ENCODE measurements at regions not wholly inside any gene's neighbourhood (a gene's known extent, or its start where the extent isn't known, plus 50 kb on each side); places are given as distances from the start of the nearest gene placed in this dataset.

GRCh38 chr10:42979181-42979580, 97.7 kb upstream of the RET start:
- Mint-ChIP-seq H3K36me3 (ENCODE audit: low read depth, unreplicated experiment) (no peaks in the 10 kb centered on the region), H3K4me1 (ENCODE audit: unreplicated experiment) (no peaks in the 10 kb centered on the region), H3K9me3 (ENCODE audit: unreplicated experiment) (no peaks in the 10 kb centered on the region), H3K27ac (ENCODE audit: unreplicated experiment) (no peak overlapping the region), H3K27me3 (ENCODE audit: unreplicated experiment) (peaks cover 8% of the 10 kb centered on the region), H3K4me3 (ENCODE audit: unreplicated experiment) (no peak overlapping the region)
- DNase-seq (ENCODE audit: low spot score) = no peak
- no peak for TF ChIP-seq CTCF (IDR thresholded peaks at IDR 0.05; ENCODE audit: unreplicated experiment)

- Mint-ChIP-seq H3K4me1 (ENCODE audit: unreplicated experiment) (no peaks in the 10 kb centered on the region), H3K9me3 (ENCODE audit: unreplicated experiment) (no peaks in the 10 kb centered on the region), H3K27ac (ENCODE audit: unreplicated experiment) (no peak overlapping the region)
Measured at GRCh38 chr10:42979721-42980467, 97.0 kb upstream of the RET start.

GRCh38 chr10:42980553-42981357, 96.1 kb upstream of the RET start:
- Mint-ChIP-seq H3K4me3 (ENCODE audit: unreplicated experiment) (no peak overlapping the region), H3K9me3 (ENCODE audit: unreplicated experiment) (no peaks in the 10 kb centered on the region), H3K4me1 (ENCODE audit: unreplicated experiment) (no peaks in the 10 kb centered on the region), H3K27ac (ENCODE audit: unreplicated experiment) (no peak overlapping the region), H3K36me3 (ENCODE audit: low read depth, unreplicated experiment) (no peaks in the 10 kb centered on the region), H3K27me3 (ENCODE audit: unreplicated experiment) (peaks cover 9% of the 10 kb centered on the region)
- no peak for DNase-seq (ENCODE audit: low spot score)
- no peak for TF ChIP-seq CTCF (IDR thresholded peaks at IDR 0.05; ENCODE audit: unreplicated experiment)

More at GRCh38 chr10:42979721-42980467, 97.0 kb upstream of the RET start:
- Mint-ChIP-seq H3K36me3 (ENCODE audit: low read depth, unreplicated experiment) (no peaks in the 10 kb centered on the region), H3K27me3 (ENCODE audit: unreplicated experiment) (peaks cover 9% of the 10 kb centered on the region), H3K4me3 (ENCODE audit: unreplicated experiment) (no peak overlapping the region)
- no peak for TF ChIP-seq CTCF (IDR thresholded peaks at IDR 0.05; ENCODE audit: unreplicated experiment)
- DNase-seq (ENCODE audit: low spot score) = no peak

- no peaks in the 10 kb centered on the region for H3K4me1 Mint-ChIP-seq (ENCODE audit: unreplicated experiment)
- no peaks in the 10 kb centered on the region for H3K9me3 Mint-ChIP-seq (ENCODE audit: unreplicated experiment)
- no peak overlapping the region for H3K4me3 Mint-ChIP-seq (ENCODE audit: unreplicated experiment)
- H3K36me3 Mint-ChIP-seq (ENCODE audit: low read depth, unreplicated experiment) = peaks cover 3% of the 10 kb centered on the region
- DNase-seq (ENCODE audit: low spot score) = no peak
- no peak overlapping the region for H3K27ac Mint-ChIP-seq (ENCODE audit: unreplicated experiment)
- H3K27me3 Mint-ChIP-seq (ENCODE audit: unreplicated experiment) = peaks cover 12% of the 10 kb centered on the region
- no peak for TF ChIP-seq CTCF (IDR thresholded peaks at IDR 0.05; ENCODE audit: unreplicated experiment)
Measured at GRCh38 chr10:42981358-42982236, 95.3 kb upstream of the RET start.
